ENCODE measurements at regions not wholly inside any gene's neighbourhood (a gene's known extent, or its start where the extent isn't known, plus 50 kb on each side); places are given as distances from the start of the nearest gene placed in this dataset.
"Not testable (repeated sequence)": the region's sequence is repeated elsewhere in the genome, so short reads cannot be mapped to it uniquely, and the experiment has no call there.

- Mint-ChIP-seq H3K9me3 (peaks cover 0 to 8% (median 2%) of the 10 kb centered on the region in 7 donors), H3K4me3 (no peak overlapping the region), H3K36me3 (no peaks in the 10 kb centered on the region), H3K4me1 (no peaks in the 10 kb centered on the region), H3K27ac (no peak overlapping the region), H3K27me3 (ENCODE audit: low read depth in 3 of 3) (peaks cover 0 to 15% (median 7%) of the 10 kb centered on the region in 3 donors)
- Histone ChIP-seq H3K4me2 (replicated peaks; ENCODE audit: extremely low read depth, low read length, poor library complexity, severe bottlenecking) (no peak overlapping the region), H3K4me1 (ENCODE audit: control insufficient read depth in 1 of 2, insufficient read depth in 2 of 2, low read length in 2 of 2) (no peaks in the 10 kb centered on the region), H3K9ac (ENCODE audit: insufficient read depth, low read length, poor library complexity, severe bottlenecking) (no peak overlapping the region), H3K27ac (ENCODE audit: low read depth in 1 of 2, low read length in 2 of 2) (no peak overlapping the region), H3K79me2 (ENCODE audit: insufficient read depth, low read length) (no peaks in the 10 kb centered on the region), H3K27me3 (ENCODE audit: control insufficient read depth in 2 of 2, insufficient read depth in 2 of 2, low read length in 2 of 2) (no peaks in the 10 kb centered on the region), H3K36me3 (replicated peaks in 1 of 2; ENCODE audit: control insufficient read depth in 1 of 2, insufficient read depth in 2 of 2, low read length in 2 of 2) (no peaks in the 10 kb centered on the region), H2AFZ (ENCODE audit: insufficient read depth, low read depth, low read length, poor library complexity, severe bottlenecking) (no peak overlapping the region), H3K9me3 (replicated peaks in 1 of 2; ENCODE audit: control insufficient read depth in 1 of 2, insufficient read depth in 1 of 2, low read length in 2 of 2) (no peaks in the 10 kb centered on the region), H3K4me3 (replicated peaks in 1 of 3; ENCODE audit: low read depth in 2 of 3, low read length in 3 of 3) (no peak overlapping the region), H4K20me1 (ENCODE audit: insufficient read depth, low read length) (no peaks in the 10 kb centered on the region)
- no peak for DNase-seq
- no CpG with 5 or more reads among the region's 1 CpG for WGBS (ENCODE audit: insufficient coverage)
- no peak for TF ChIP-seq CTCF (IDR thresholded peaks at IDR 0.05)
- intact Hi-C loops (cut with micrococcal nuclease) = no loop called here
Observed at GRCh38 chr14:104416383-104416782, 163.2 kb upstream of the C14orf180 start.

GRCh38 chr14:104419865-104420505, 159.6 kb upstream of the C14orf180 start:
- H3K9me3 Mint-ChIP-seq = peaks cover 0 to 3% (median 0%) of the 10 kb centered on the region in 7 donors
- H3K4me1 ChIP-seq (ENCODE audit: control insufficient read depth in 1 of 2, insufficient read depth in 2 of 2, low read length in 2 of 2) = no peaks in the 10 kb centered on the region
- no peaks in the 10 kb centered on the region for H3K4me1 Mint-ChIP-seq
- 100% methylated on average over 1 of the region's 6 CpGs for WGBS (ENCODE audit: insufficient coverage)
- peaks cover 0 to 10% (median 7%) of the 10 kb centered on the region in 3 donors for H3K27me3 Mint-ChIP-seq (ENCODE audit: low read depth in 3 of 3)
- no peaks in the 10 kb centered on the region for H3K27me3 ChIP-seq (ENCODE audit: control insufficient read depth in 2 of 2, insufficient read depth in 2 of 2, low read length in 2 of 2)
- H3K79me2 ChIP-seq (ENCODE audit: insufficient read depth, low read length) = no peaks in the 10 kb centered on the region
- H3K4me2 ChIP-seq (replicated peaks; ENCODE audit: extremely low read depth, low read length, poor library complexity, severe bottlenecking) = no peak overlapping the region
- H3K27ac ChIP-seq (ENCODE audit: low read depth in 1 of 2, low read length in 2 of 2) = no peak overlapping the region
- H3K9me3 ChIP-seq (replicated peaks in 1 of 2; ENCODE audit: control insufficient read depth in 1 of 2, insufficient read depth in 1 of 2, low read length in 2 of 2) = no peaks in the 10 kb centered on the region
- no peak overlapping the region for H3K4me3 ChIP-seq (replicated peaks in 1 of 3; ENCODE audit: low read depth in 2 of 3, low read length in 3 of 3)
- no peaks in the 10 kb centered on the region for H4K20me1 ChIP-seq (ENCODE audit: insufficient read depth, low read length)
- H3K27ac Mint-ChIP-seq = no peak overlapping the region
- H2AFZ ChIP-seq (ENCODE audit: insufficient read depth, low read depth, low read length, poor library complexity, severe bottlenecking) = no peak overlapping the region
- no peak overlapping the region for H3K4me3 Mint-ChIP-seq
- intact Hi-C loops (cut with micrococcal nuclease) = no loop called here
- H3K36me3 Mint-ChIP-seq = no peaks in the 10 kb centered on the region
- no peak for DNase-seq
- H3K9ac ChIP-seq (ENCODE audit: insufficient read depth, low read length, poor library complexity, severe bottlenecking) = no peak overlapping the region
- no peak for TF ChIP-seq CTCF (IDR thresholded peaks at IDR 0.05)
- no peaks in the 10 kb centered on the region for H3K36me3 ChIP-seq (replicated peaks in 1 of 2; ENCODE audit: control insufficient read depth in 1 of 2, insufficient read depth in 2 of 2, low read length in 2 of 2)

GRCh38 chr14:104420523-104420922, 159.0 kb upstream of the C14orf180 start:
- H3K4me2 ChIP-seq (replicated peaks; ENCODE audit: extremely low read depth, low read length, poor library complexity, severe bottlenecking); H3K9ac ChIP-seq (ENCODE audit: insufficient read depth, low read length, poor library complexity, severe bottlenecking); H3K9me3 Mint-ChIP-seq; H3K27ac ChIP-seq (ENCODE audit: low read depth in 1 of 2, low read length in 2 of 2); H3K36me3 Mint-ChIP-seq; H3K4me3 Mint-ChIP-seq; H3K36me3 ChIP-seq (replicated peaks in 1 of 2; ENCODE audit: control insufficient read depth in 1 of 2, insufficient read depth in 2 of 2, low read length in 2 of 2); DNase-seq; H3K27ac Mint-ChIP-seq; H3K9me3 ChIP-seq (replicated peaks in 1 of 2; ENCODE audit: control insufficient read depth in 1 of 2, insufficient read depth in 1 of 2, low read length in 2 of 2); H4K20me1 ChIP-seq (ENCODE audit: insufficient read depth, low read length); H3K79me2 ChIP-seq (ENCODE audit: insufficient read depth, low read length); intact Hi-C loops (cut with micrococcal nuclease); H3K4me3 ChIP-seq (replicated peaks in 1 of 3; ENCODE audit: low read depth in 2 of 3, low read length in 3 of 3); H3K4me1 ChIP-seq (ENCODE audit: control insufficient read depth in 1 of 2, insufficient read depth in 2 of 2, low read length in 2 of 2); H2AFZ ChIP-seq (ENCODE audit: insufficient read depth, low read depth, low read length, poor library complexity, severe bottlenecking); H3K27me3 ChIP-seq (ENCODE audit: control insufficient read depth in 2 of 2, insufficient read depth in 2 of 2, low read length in 2 of 2); H3K4me1 Mint-ChIP-seq; H3K27me3 Mint-ChIP-seq (ENCODE audit: low read depth in 3 of 3): not testable (repeated sequence)
- no CpG with 5 or more reads among the region's 3 CpGs for WGBS (ENCODE audit: insufficient coverage)

Data from CD14-positive monocyte (primary cell).